OCI-LY7 (cell line): ENCODE measurements at regions not wholly inside any gene's neighbourhood (a gene's known extent, or its start where the extent isn't known, plus 50 kb on each side); places are given as distances from the start of the nearest gene placed in this dataset.

ENCODE experiments used
- BruUV-seq: library from RNA; stranded (reverse); fragments of 400-500 nt; replicated peaks from 2 replicates; lab custom pipeline; 2021; lab: Mats Ljungman, UMichigan
- CTCF ChIA-PET: fragments of 300-600 bp; sonication (Branson Sonifier 250); formaldehyde crosslinking; loops from one replicate; lab custom pipeline; 2022; ENCODE audit warnings: antibody characterized with exemption; ENCODE audit not compliant: unreplicated experiment; lab: Charles Lee
- POLR2A ChIA-PET: fragments of 300-600 bp; sonication (Branson Sonifier 250); formaldehyde crosslinking; loops from one replicate; lab custom pipeline; 2022; ENCODE audit warnings: antibody characterized with exemption; lab: Charles Lee
- DNase-seq: peaks from one replicate; pipeline ENCODE4 v3.0.0-alpha.2; 2015; ENCODE audit warnings: low spot score
- H2AFZ ChIP-seq: fragments of 200-600 bp; sonication (generic), shearing (Covaris generic); 2 replicates; pipeline ENCODE4 v1.6.1; 2014; ENCODE audit warnings: mild to moderate bottlenecking, antibody characterized with exemption, low read length, moderate library complexity
- H3K27ac ChIP-seq: fragments of 200-600 bp; sonication (generic); 2 replicates; pipeline ENCODE4 v1.5.1; 2014; ENCODE audit warnings: mixed run types, low read depth, mild to moderate bottlenecking, moderate library complexity, low read length, inconsistent platforms; ENCODE audit not compliant: poor library complexity, severe bottlenecking
- H3K36me3 ChIP-seq: fragments of 200-600 bp; sonication (generic); 2 replicates; pipeline ENCODE4 v1.6.1; 2014; ENCODE audit warnings: mild to moderate bottlenecking, antibody characterized with exemption, low read length, moderate library complexity, mixed read lengths; ENCODE audit not compliant: insufficient read depth
- H3K4me1 ChIP-seq: fragments of 200-600 bp; sonication (generic); 2 replicates; pipeline ENCODE4 v1.5.1; 2014; ENCODE audit warnings: mild to moderate bottlenecking, low read length; ENCODE audit not compliant: insufficient read depth, poor library complexity, severe bottlenecking
- H3K4me2 ChIP-seq: fragments of 200-600 bp; sonication (generic); 2 replicates; pipeline ENCODE4 v1.6.1; 2014; ENCODE audit warnings: mild to moderate bottlenecking, low read length
- H3K4me3 ChIP-seq: fragments of 200-600 bp; sonication (generic); 2 replicates; pipeline ENCODE4 v1.5.1; 2014; ENCODE audit warnings: mild to moderate bottlenecking, low read depth, low read length; ENCODE audit not compliant: poor library complexity, severe bottlenecking
- H3K79me2 ChIP-seq: fragments of 200-600 bp; sonication (generic); 2 replicates; pipeline ENCODE4 v1.6.1; 2016; ENCODE audit warnings: low read depth, mild to moderate bottlenecking, low read length, moderate library complexity, mixed read lengths; ENCODE audit not compliant: insufficient read depth
- H3K9me2 ChIP-seq: fragments of 200-600 bp; sonication (generic); 2 replicates; pipeline ENCODE4 v1.6.1; 2016; ENCODE audit warnings: mild to moderate bottlenecking, low read length, mixed read lengths; ENCODE audit not compliant: insufficient read depth
- H3K9me3 ChIP-seq: fragments of 200-600 bp; sonication (generic); 2 replicates; pipeline ENCODE4 v1.6.1; 2014; ENCODE audit warnings: mild to moderate bottlenecking, mixed run types, low read length, mixed read lengths
- H4K20me1 ChIP-seq: fragments of 200-600 bp; sonication (generic); 2 replicates; pipeline ENCODE4 v1.6.1; 2014; ENCODE audit warnings: mild to moderate bottlenecking, antibody characterized with exemption, low read length, moderate library complexity, mixed read lengths; ENCODE audit not compliant: insufficient read depth
- CTCF ChIP-seq: fragments of 200-600 bp; sonication (generic); conservative IDR thresholded peaks from 2 replicates; pipeline ENCODE4 v1.5.1; 2014; ENCODE audit warnings: mild to moderate bottlenecking, antibody characterized with exemption, low read length, moderate library complexity, mixed read lengths
- EZH2phosphoT487 ChIP-seq: fragments of 200-600 bp; sonication (generic); IDR thresholded peaks from 2 replicates; pipeline ENCODE4 v1.6.1; 2018; ENCODE audit warnings: low read depth, borderline replicate concordance, mild to moderate bottlenecking, mixed run types, antibody characterized with exemption, low read length, moderate library complexity, mixed read lengths
- intact Hi-C: fragments of 100-400 bp; cut with micrococcal nuclease; formaldehyde crosslinking; loops from one replicate; pipeline ENCODE4 v1.10.0; 2022; ENCODE audit not compliant: unreplicated experiment

DNA sequence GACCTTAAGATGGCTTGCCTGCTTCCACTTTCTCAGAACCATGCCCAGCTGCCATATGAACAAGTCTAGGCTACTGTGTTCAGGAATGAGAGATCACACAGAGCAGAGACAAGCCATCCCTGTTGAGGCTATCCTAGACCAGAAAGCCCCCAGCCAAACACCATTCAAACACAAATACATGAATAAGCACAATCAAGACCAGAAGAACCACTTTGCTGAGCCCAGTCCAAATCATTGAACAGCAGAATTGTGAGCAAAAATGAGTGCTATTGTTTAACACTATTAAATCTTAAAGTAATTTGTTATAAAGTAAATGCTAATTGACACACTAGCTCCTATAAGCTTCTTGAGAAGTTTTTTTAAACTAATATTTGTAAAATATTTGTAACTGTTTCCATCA is 79.0 kb upstream of the LYZL1 start:
- no peaks in the 10 kb centered on the region for H3K9me3 ChIP-seq
- TF ChIP-seq CTCF = no peak
- no peak for TF ChIP-seq EZH2phosphoT487
- no peaks in the 10 kb centered on the region for H4K20me1 ChIP-seq
- no peak overlapping the region for H3K4me3 ChIP-seq
- H3K4me2 ChIP-seq = no peak overlapping the region
- H3K27ac ChIP-seq = no peak overlapping the region
- no peaks in the 10 kb centered on the region for H3K4me1 ChIP-seq
- intact Hi-C loops = no loop called here
- DNase-seq = no peak
- no TSS peak for BruUV-seq
- ChIA-PET CTCF (no interaction called here), POLR2A (no interaction called here)
- H3K36me3 ChIP-seq = no peaks in the 10 kb centered on the region
- no peak overlapping the region for H2AFZ ChIP-seq
- H3K79me2 ChIP-seq = no peaks in the 10 kb centered on the region
- H3K9me2 ChIP-seq = no peaks in the 10 kb centered on the region

GRCh38 chr10:29210266-29210868 is 78.5 kb upstream of the LYZL1 start:
- no peaks in the 10 kb centered on the region for H4K20me1 ChIP-seq
- no peak overlapping the region for H3K4me3 ChIP-seq
- no peak overlapping the region for H2AFZ ChIP-seq
- H3K4me1 ChIP-seq = no peaks in the 10 kb centered on the region
- intact Hi-C loops = no loop called here
- TF ChIP-seq CTCF (no peak), EZH2phosphoT487 (no peak)
- H3K9me2 ChIP-seq = no peaks in the 10 kb centered on the region
- no peaks in the 10 kb centered on the region for H3K36me3 ChIP-seq
- DNase-seq = no peak
- no peaks in the 10 kb centered on the region for H3K79me2 ChIP-seq
- no TSS peak for BruUV-seq
- no peak overlapping the region for H3K4me2 ChIP-seq
- H3K9me3 ChIP-seq = no peaks in the 10 kb centered on the region
- H3K27ac ChIP-seq = no peak overlapping the region
- ChIA-PET POLR2A (no interaction called here), CTCF (no interaction called here)

GRCh38 chr10:29212597-29212996 is 76.3 kb upstream of the LYZL1 start:
- no peaks in the 10 kb centered on the region for H3K9me3 ChIP-seq
- intact Hi-C loops = no loop called here
- no peak overlapping the region for H3K4me3 ChIP-seq
- no peaks in the 10 kb centered on the region for H3K4me1 ChIP-seq
- H4K20me1 ChIP-seq = no peaks in the 10 kb centered on the region
- DNase-seq = no peak
- POLR2A ChIA-PET = no interaction called here
- no peaks in the 10 kb centered on the region for H3K36me3 ChIP-seq
- H3K4me2 ChIP-seq = no peak overlapping the region
- no peaks in the 10 kb centered on the region for H3K9me2 ChIP-seq
- no TSS peak for BruUV-seq
- no peak overlapping the region for H2AFZ ChIP-seq
- H3K79me2 ChIP-seq = no peaks in the 10 kb centered on the region
- CTCF ChIA-PET = no interaction called here
- TF ChIP-seq EZH2phosphoT487 = no peak
- TF ChIP-seq CTCF = no peak
- no peak overlapping the region for H3K27ac ChIP-seq
